SK-N-DZ (cell line): ENCODE measurements at regions not wholly inside any gene's neighbourhood (a gene's known extent, or its start where the extent isn't known, plus 50 kb on each side); places are given as distances from the start of the nearest gene placed in this dataset.
"Not testable (repeated sequence)": the region's sequence is repeated elsewhere in the genome, so short reads cannot be mapped to it uniquely, and the experiment has no call there.

Experiments used
- DNase-seq: peaks from one replicate; pipeline ENCODE4 v3.0.0-alpha.2; 2015; ENCODE audit warnings: low spot score

- no peak for DNase-seq
These were observed 178.1 kb upstream of the FSHR start for GRCh38 chr2:49332415-49332814.

- no peak for DNase-seq
These were observed 164.2 kb upstream of the FSHR start for GRCh38 chr2:49318531-49318930.

GRCh38 chr2:49309461-49309860 lies 155.1 kb upstream of the FSHR start:
- DNase-seq: no peak

GRCh38 chr2:49306925-49307324 lies 152.6 kb upstream of the FSHR start:
- DNase-seq: no peak

GRCh38 chr2:49298693-49299092 lies 144.4 kb upstream of the FSHR start:
- DNase-seq: not testable (repeated sequence)

- DNase-seq: no peak
These were observed 143.9 kb upstream of the FSHR start for GRCh38 chr2:49298230-49298629.

GRCh38 chr2:49296107-49296867 lies 142.0 kb upstream of the FSHR start:
- no peak for DNase-seq

GRCh38 chr2:49294225-49294624 lies 139.9 kb upstream of the FSHR start:
- DNase-seq: no peak

GRCh38 chr2:49291619-49292018 lies 137.3 kb upstream of the FSHR start:
- DNase-seq: no peak

- DNase-seq: no peak
These were observed 135.4 kb upstream of the FSHR start for GRCh38 chr2:49289711-49290110.

- DNase-seq: no peak
These were observed 134.8 kb upstream of the FSHR start for GRCh38 chr2:49288902-49289700.

GRCh38 chr2:49288113-49288705 lies 133.9 kb upstream of the FSHR start:
- no peak for DNase-seq

GRCh38 chr2:49286726-49287125 lies 132.4 kb upstream of the FSHR start:
- no peak for DNase-seq

- no peak for DNase-seq
These were observed 131.7 kb upstream of the FSHR start for GRCh38 chr2:49286045-49286444.

- DNase-seq: no peak
These were observed 124.2 kb upstream of the FSHR start for GRCh38 chr2:49278561-49278960.

GRCh38 chr2:49278141-49278540 lies 123.8 kb upstream of the FSHR start:
- no peak for DNase-seq

- DNase-seq: peak; percentile 1
These were observed 116.8 kb upstream of the FSHR start for GRCh38 chr2:49271060-49271606.

GRCh38 chr2:49270091-49270490 lies 115.8 kb upstream of the FSHR start:
- no peak for DNase-seq

GRCh38 chr2:49265471-49265870 lies 111.2 kb upstream of the FSHR start:
- no peak for DNase-seq

- DNase-seq: peak; percentile 34
These were observed 108.7 kb upstream of the FSHR start for GRCh38 chr2:49262801-49263560.

GRCh38 chr2:49261781-49262180 lies 107.5 kb upstream of the FSHR start:
- DNase-seq: peak; percentile 66
